ENCODE measurements at regions not wholly inside any gene's neighbourhood (a gene's known extent, or its start where the extent isn't known, plus 50 kb on each side); places are given as distances from the start of the nearest gene placed in this dataset.

DNA sequence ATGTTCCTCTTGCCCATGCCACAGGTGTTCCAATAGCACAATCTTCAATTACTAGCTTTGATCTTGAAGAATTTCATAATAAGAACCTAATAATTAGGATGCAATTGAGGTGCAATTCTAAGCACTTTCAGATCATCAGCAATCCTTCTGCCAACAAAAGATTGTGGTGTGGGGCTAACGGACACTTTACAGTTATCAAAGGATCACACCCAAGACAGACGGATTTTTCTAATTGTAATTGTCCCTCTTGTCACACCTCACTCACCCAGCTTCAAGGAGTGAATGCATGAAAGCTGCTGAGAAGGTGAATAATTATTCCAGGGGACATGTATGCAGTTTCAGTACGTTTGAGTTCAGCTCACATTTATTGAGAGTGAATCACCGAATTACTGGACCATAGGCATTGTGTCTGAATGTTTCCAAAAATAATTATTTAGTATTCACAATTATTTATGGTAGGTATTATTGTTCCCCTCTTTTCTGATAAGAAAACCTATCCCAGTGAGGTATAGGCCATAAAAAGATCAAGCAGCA lies 438.5 kb upstream of the TRIB2 start:
- TF ChIP-seq, protein P1, sequence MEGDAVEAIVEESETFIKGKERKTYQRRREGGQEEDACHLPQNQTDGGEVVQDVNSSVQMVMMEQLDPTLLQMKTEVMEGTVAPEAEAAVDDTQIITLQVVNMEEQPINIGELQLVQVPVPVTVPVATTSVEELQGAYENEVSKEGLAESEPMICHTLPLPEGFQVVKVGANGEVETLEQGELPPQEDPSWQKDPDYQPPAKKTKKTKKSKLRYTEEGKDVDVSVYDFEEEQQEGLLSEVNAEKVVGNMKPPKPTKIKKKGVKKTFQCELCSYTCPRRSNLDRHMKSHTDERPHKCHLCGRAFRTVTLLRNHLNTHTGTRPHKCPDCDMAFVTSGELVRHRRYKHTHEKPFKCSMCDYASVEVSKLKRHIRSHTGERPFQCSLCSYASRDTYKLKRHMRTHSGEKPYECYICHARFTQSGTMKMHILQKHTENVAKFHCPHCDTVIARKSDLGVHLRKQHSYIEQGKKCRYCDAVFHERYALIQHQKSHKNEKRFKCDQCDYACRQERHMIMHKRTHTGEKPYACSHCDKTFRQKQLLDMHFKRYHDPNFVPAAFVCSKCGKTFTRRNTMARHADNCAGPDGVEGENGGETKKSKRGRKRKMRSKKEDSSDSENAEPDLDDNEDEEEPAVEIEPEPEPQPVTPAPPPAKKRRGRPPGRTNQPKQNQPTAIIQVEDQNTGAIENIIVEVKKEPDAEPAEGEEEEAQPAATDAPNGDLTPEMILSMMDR (IDR thresholded peaks at IDR 0.05) = no peak
- TF ChIP-seq POLR2A (IDR thresholded peaks at IDR 0.05) = no peak
